Liver (tissue), 8 donors: ENCODE measurements at regions not wholly inside any gene's neighbourhood (a gene's known extent, or its start where the extent isn't known, plus 50 kb on each side); places are given as distances from the start of the nearest gene placed in this dataset.

Experiments used
- DNase-seq: peaks from one replicate; pipeline ENCODE4 v3.0.0-alpha.2; 2017; ENCODE audit warnings: low spot score
- H3K27ac ChIP-seq, 2 donors: one replicate each; pipeline ENCODE4 v1.7.0; 2013; ENCODE audit warnings: inconsistent platforms in 2 of 2, low read length in 2 of 2, control low read depth in 1 of 2, low read depth in 1 of 2, mild to moderate bottlenecking in 1 of 2
- H3K27me3 ChIP-seq, 4 donors: one replicate each; pipeline versions ENCODE4 v1.6.1 to v1.7.0; 2013; ENCODE audit warnings: low read length in 3 of 4, inconsistent platforms in 1 of 4, mild to moderate bottlenecking in 1 of 4, moderate library complexity in 1 of 4; ENCODE audit not compliant: control insufficient read depth in 4 of 4, insufficient read depth in 4 of 4
- H3K36me3 ChIP-seq, 4 donors: one replicate each; pipeline versions ENCODE4 v1.6.1 to v1.7.0; 2013; ENCODE audit warnings: low read length in 3 of 4, mild to moderate bottlenecking in 3 of 4, low read depth in 1 of 4, moderate library complexity in 1 of 4; ENCODE audit not compliant: control insufficient read depth in 4 of 4, insufficient read depth in 3 of 4
- H3K4me1 ChIP-seq, 4 donors: one replicate each; pipeline versions ENCODE4 v1.6.1 to v1.7.0; 2013; ENCODE audit warnings: low read length in 3 of 4, mild to moderate bottlenecking in 3 of 4, moderate library complexity in 1 of 4; ENCODE audit not compliant: control insufficient read depth in 4 of 4, insufficient read depth in 4 of 4
- H3K4me3 ChIP-seq, 3 donors: one replicate each; pipeline versions ENCODE4 v1.6.1 to v1.7.0; 2013; ENCODE audit warnings: low read length in 3 of 3, control low read depth in 1 of 3, low read depth in 1 of 3, mild to moderate bottlenecking in 1 of 3
- H3K9ac ChIP-seq, 2 donors: one replicate each; pipeline ENCODE4 v1.7.0; 2013; ENCODE audit warnings: low read length in 2 of 2, mild to moderate bottlenecking in 2 of 2, moderate library complexity in 2 of 2, control low read depth in 1 of 2, low read depth in 1 of 2
- H3K9me3 ChIP-seq, 4 donors: one replicate each; pipeline versions ENCODE4 v1.6.1 to v1.7.0; 2013; ENCODE audit warnings: low read length in 3 of 4; ENCODE audit not compliant: control insufficient read depth in 4 of 4
- EGR1 ChIP-seq, 2 donors: IDR thresholded peaks; 2 replicates each; pipeline ENCODE4 v1.6.1; 2016 to 2018; ENCODE audit warnings: antibody characterized with exemption in 2 of 2, low read depth in 2 of 2
- FOXA2 ChIP-seq: IDR thresholded peaks from 2 replicates; pipeline ENCODE4 v1.6.1; 2016; ENCODE audit warnings: antibody characterized with exemption
- GABPA ChIP-seq, 2 donors: IDR thresholded peaks in 1 of 2; conservative IDR thresholded peaks in 1 of 2; 2 replicates each; pipeline ENCODE4 v1.6.1; 2016; ENCODE audit warnings: antibody characterized with exemption in 2 of 2, mild to moderate bottlenecking in 1 of 2, moderate library complexity in 1 of 2
- HNF4A ChIP-seq, 2 donors: conservative IDR thresholded peaks; 2 replicates each; pipeline ENCODE4 v1.6.1; 2016; ENCODE audit warnings: antibody characterized with exemption in 2 of 2, mild to moderate bottlenecking in 2 of 2
- JUND ChIP-seq, 2 donors: IDR thresholded peaks; 2 replicates each; pipeline ENCODE4 v1.6.1; 2016; ENCODE audit warnings: antibody characterized with exemption in 2 of 2
- NR2F2 ChIP-seq: IDR thresholded peaks from 2 replicates; pipeline ENCODE4 v1.6.1; 2016; ENCODE audit warnings: antibody characterized with exemption
- RXRA ChIP-seq, 2 donors: IDR thresholded peaks; 2 replicates each; pipeline ENCODE4 v1.6.1; 2017 to 2018; ENCODE audit warnings: antibody characterized with exemption in 2 of 2, mild to moderate bottlenecking in 1 of 2
- TAF1 ChIP-seq: conservative IDR thresholded peaks from 2 replicates; pipeline ENCODE4 v1.6.1; 2016; ENCODE audit warnings: antibody characterized with exemption, mild to moderate bottlenecking
- WGBS: extraction: QIAGEN DNeasy Blood & Tissue Kit; methylation state at CpG from one replicate; pipeline ENCODE4 v1.1.7; 2013; 5-methylcytosine and 5-hydroxymethylcytosine counted together
- TF ChIP-seq, protein P1 (sequence below): fragments of 150-350 bp; IDR thresholded peaks from 2 replicates; pipeline ENCODE4 v1.5.1; 2017; ENCODE audit warnings: improper control_type of control experiment, low read depth, low read length; ENCODE audit not compliant: missing input control
- TF ChIP-seq, protein P2 (sequence below): IDR thresholded peaks from 2 replicates; pipeline ENCODE4 v1.6.1; 2016; ENCODE audit warnings: antibody characterized with exemption
- TF ChIP-seq, protein P3 (sequence below): IDR thresholded peaks from 2 replicates; pipeline ENCODE4 v1.6.1; 2016; ENCODE audit warnings: antibody characterized with exemption
- TF ChIP-seq, protein P4 (sequence below): IDR thresholded peaks from 2 replicates; pipeline ENCODE4 v1.6.1; 2016; ENCODE audit warnings: antibody characterized with exemption, mild to moderate bottlenecking
- donor health status: healthy.
- donor health status: healthy.
- donor health status: healthy.
- donor health status: healthy.
- donor health status: healthy.

DNA sequence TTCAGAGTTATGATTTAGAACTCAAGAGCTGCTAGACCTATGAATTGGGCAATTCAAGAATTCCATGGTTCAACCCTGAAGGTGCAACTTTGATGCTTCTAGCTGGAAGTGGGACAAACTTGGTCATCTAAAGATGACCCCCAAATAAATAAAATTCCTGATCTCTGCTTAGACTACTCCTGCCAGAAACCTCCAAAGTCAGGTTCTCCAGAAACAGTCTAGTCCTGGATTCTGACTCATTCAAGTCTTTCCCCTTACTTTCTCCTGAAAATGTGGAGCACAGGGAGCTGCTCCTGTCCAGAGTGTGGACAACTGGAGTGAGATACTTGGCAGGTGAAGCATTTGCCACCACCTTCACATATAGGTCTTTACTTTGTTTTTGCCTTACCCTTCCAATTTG, 557.7 kb upstream of the TNP1 start:
- H3K27me3 ChIP-seq: no peaks in the 10 kb centered on the region
- no peak overlapping the region for H3K4me3 ChIP-seq
- TF ChIP-seq, protein P1, sequence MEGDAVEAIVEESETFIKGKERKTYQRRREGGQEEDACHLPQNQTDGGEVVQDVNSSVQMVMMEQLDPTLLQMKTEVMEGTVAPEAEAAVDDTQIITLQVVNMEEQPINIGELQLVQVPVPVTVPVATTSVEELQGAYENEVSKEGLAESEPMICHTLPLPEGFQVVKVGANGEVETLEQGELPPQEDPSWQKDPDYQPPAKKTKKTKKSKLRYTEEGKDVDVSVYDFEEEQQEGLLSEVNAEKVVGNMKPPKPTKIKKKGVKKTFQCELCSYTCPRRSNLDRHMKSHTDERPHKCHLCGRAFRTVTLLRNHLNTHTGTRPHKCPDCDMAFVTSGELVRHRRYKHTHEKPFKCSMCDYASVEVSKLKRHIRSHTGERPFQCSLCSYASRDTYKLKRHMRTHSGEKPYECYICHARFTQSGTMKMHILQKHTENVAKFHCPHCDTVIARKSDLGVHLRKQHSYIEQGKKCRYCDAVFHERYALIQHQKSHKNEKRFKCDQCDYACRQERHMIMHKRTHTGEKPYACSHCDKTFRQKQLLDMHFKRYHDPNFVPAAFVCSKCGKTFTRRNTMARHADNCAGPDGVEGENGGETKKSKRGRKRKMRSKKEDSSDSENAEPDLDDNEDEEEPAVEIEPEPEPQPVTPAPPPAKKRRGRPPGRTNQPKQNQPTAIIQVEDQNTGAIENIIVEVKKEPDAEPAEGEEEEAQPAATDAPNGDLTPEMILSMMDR: no peak
- DNase-seq: no peak
- no peak overlapping the region for H3K27ac ChIP-seq
- H3K9ac ChIP-seq: no peak overlapping the region
- no peaks in the 10 kb centered on the region for H3K9me3 ChIP-seq
- no peaks in the 10 kb centered on the region for H3K4me1 ChIP-seq
- no peaks in the 10 kb centered on the region for H3K36me3 ChIP-seq

DNA sequence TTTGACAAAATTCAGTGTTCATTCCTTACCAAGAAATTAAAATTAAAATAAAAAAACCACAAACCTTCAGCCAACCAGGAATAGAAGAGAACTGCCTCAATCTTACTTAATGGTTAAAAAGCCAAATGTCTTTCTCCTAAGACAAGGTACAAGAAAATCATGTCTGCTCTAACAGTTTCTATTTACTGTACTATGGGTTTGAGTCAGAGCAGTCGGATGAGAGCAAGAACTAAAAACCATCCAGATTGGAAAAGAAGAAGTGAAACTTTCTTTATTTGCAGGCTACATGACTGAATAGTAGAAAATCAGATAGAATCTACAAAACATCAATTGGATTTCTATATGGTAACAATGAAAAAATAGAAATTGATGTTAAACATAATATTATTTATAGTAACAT, 555.5 kb upstream of the TNP1 start:
- Histone ChIP-seq H3K4me3 (no peak overlapping the region), H3K36me3 (no peaks in the 10 kb centered on the region), H3K27ac (no peak overlapping the region), H3K4me1 (peaks cover 0 to 3% (median 0%) of the 10 kb centered on the region in 4 donors), H3K9me3 (no peaks in the 10 kb centered on the region), H3K9ac (no peak overlapping the region), H3K27me3 (no peaks in the 10 kb centered on the region)
- 78% methylated on average over 1 of the region's 1 CpG for WGBS
- no peak for DNase-seq
- TF ChIP-seq GABPA (IDR thresholded peaks at IDR 0.05 in 1 of 2, conservative IDR thresholded peaks at IDR 0.05 in 1 of 2): no peak
- no peak for TF ChIP-seq NR2F2

DNA sequence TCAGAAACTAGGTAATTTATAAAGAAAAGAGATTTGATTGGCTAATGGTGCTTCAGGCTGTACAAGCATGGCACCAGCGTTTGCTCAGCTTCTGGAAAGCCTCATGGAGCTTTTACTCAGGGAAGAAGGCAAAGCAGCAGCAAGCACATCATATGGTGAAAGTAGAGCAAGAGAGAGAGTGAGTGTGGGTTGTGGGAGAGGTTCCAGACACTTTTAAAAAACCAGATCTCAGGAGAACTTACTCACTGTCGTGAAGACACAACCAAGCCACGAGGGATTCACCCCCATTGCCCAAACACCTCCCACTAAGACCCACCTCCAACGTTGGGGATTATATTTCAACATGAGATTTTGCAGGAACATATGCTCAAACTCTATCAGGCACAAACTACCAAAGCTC, 554.6 kb upstream of the TNP1 start:
- H3K4me3 ChIP-seq: no peak overlapping the region
- no peaks in the 10 kb centered on the region for H3K9me3 ChIP-seq
- H3K4me1 ChIP-seq: peaks cover 0 to 3% (median 0%) of the 10 kb centered on the region in 4 donors
- no peak overlapping the region for H3K27ac ChIP-seq
- no peaks in the 10 kb centered on the region for H3K36me3 ChIP-seq
- TF ChIP-seq HNF4A (conservative IDR thresholded peaks at IDR 0.05) (no peak), JUND (IDR thresholded peaks at IDR 0.05) (no peak)
- no peaks in the 10 kb centered on the region for H3K27me3 ChIP-seq
- no peak overlapping the region for H3K9ac ChIP-seq
- WGBS: 75% methylated on average over 4 of the region's 4 CpGs
- DNase-seq: no peak

DNA sequence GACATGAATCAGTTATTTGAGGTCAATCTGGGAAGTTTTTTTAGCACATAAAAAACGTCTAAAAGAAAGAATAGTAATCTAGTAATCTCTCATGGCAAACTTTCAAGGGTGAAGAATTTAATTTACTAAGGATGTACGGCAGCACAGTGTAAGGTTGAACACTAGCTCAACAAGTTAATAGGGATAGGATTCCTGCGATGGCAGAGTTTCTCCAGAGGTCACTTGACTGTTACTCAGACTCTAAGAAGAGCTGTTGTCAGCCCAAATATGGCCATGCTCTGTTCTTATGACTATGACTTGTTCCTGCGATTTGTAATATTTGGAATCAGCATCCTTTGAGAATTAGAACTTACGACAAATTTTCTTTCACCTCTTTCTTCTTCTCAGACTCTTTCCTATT, 553.3 kb upstream of the TNP1 start:
- Histone ChIP-seq H3K27ac (no peak overlapping the region), H3K27me3 (no peaks in the 10 kb centered on the region), H3K4me3 (no peak overlapping the region), H3K4me1 (peaks cover 0 to 3% (median 0%) of the 10 kb centered on the region in 4 donors), H3K9me3 (no peaks in the 10 kb centered on the region), H3K9ac (no peak overlapping the region), H3K36me3 (no peaks in the 10 kb centered on the region)
- no peak for DNase-seq
- TF ChIP-seq TAF1 (no peak), FOXA2 (no peak), RXRA (IDR thresholded peaks at IDR 0.05) (no peak), EGR1 (IDR thresholded peaks at IDR 0.05; ENCODE audit: low read depth in 2 of 2) (no peak), GABPA (IDR thresholded peaks at IDR 0.05 in 1 of 2, conservative IDR thresholded peaks at IDR 0.05 in 1 of 2) (no peak)
- TF ChIP-seq, protein P2, sequence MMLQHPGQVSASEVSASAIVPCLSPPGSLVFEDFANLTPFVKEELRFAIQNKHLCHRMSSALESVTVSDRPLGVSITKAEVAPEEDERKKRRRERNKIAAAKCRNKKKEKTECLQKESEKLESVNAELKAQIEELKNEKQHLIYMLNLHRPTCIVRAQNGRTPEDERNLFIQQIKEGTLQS: no peak
- TF ChIP-seq, protein P3, sequence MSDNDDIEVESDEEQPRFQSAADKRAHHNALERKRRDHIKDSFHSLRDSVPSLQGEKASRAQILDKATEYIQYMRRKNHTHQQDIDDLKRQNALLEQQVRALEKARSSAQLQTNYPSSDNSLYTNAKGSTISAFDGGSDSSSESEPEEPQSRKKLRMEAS: no peak
- TF ChIP-seq, protein P4, sequence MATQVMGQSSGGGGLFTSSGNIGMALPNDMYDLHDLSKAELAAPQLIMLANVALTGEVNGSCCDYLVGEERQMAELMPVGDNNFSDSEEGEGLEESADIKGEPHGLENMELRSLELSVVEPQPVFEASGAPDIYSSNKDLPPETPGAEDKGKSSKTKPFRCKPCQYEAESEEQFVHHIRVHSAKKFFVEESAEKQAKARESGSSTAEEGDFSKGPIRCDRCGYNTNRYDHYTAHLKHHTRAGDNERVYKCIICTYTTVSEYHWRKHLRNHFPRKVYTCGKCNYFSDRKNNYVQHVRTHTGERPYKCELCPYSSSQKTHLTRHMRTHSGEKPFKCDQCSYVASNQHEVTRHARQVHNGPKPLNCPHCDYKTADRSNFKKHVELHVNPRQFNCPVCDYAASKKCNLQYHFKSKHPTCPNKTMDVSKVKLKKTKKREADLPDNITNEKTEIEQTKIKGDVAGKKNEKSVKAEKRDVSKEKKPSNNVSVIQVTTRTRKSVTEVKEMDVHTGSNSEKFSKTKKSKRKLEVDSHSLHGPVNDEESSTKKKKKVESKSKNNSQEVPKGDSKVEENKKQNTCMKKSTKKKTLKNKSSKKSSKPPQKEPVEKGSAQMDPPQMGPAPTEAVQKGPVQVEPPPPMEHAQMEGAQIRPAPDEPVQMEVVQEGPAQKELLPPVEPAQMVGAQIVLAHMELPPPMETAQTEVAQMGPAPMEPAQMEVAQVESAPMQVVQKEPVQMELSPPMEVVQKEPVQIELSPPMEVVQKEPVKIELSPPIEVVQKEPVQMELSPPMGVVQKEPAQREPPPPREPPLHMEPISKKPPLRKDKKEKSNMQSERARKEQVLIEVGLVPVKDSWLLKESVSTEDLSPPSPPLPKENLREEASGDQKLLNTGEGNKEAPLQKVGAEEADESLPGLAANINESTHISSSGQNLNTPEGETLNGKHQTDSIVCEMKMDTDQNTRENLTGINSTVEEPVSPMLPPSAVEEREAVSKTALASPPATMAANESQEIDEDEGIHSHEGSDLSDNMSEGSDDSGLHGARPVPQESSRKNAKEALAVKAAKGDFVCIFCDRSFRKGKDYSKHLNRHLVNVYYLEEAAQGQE: no peak
- 71% methylated on average over 5 of the region's 5 CpGs for WGBS
